ENCODE measurements at regions not wholly inside any gene's neighbourhood (a gene's known extent, or its start where the extent isn't known, plus 50 kb on each side); places are given as distances from the start of the nearest gene placed in this dataset.

- Mint-ChIP-seq H3K4me1 (ENCODE audit: unreplicated experiment) (peaks cover 21% of the 10 kb centered on the region), H3K4me3 (no peak overlapping the region), H3K36me3 (no peaks in the 10 kb centered on the region), H3K27me3 (no peaks in the 10 kb centered on the region), H3K9me3 (no peaks in the 10 kb centered on the region), H3K27ac (no peak overlapping the region)
- TF ChIP-seq CTCF (conservative IDR thresholded peaks at IDR 0.05) = no peak
- no peak for DNase-seq (ENCODE audit: extremely low spot score, unreplicated experiment)
Observed at GRCh38 chr13:90680826-90681225, 666.7 kb upstream of the MIR17HG start.

- Mint-ChIP-seq H3K36me3 (no peaks in the 10 kb centered on the region), H3K4me3 (no peak overlapping the region), H3K9me3 (no peaks in the 10 kb centered on the region), H3K27me3 (no peaks in the 10 kb centered on the region), H3K27ac (no peak overlapping the region), H3K4me1 (ENCODE audit: unreplicated experiment) (peaks cover 10% of the 10 kb centered on the region)
- no peak for DNase-seq (ENCODE audit: extremely low spot score, unreplicated experiment)
- no peak for TF ChIP-seq CTCF (conservative IDR thresholded peaks at IDR 0.05)
Observed at GRCh38 chr13:90683711-90684131, 663.8 kb upstream of the MIR17HG start.

GRCh38 chr13:90686442-90686841 lies 661.0 kb upstream of the MIR17HG start:
- Mint-ChIP-seq H3K27ac (no peak overlapping the region), H3K36me3 (no peaks in the 10 kb centered on the region), H3K9me3 (no peaks in the 10 kb centered on the region), H3K27me3 (no peaks in the 10 kb centered on the region), H3K4me1 (ENCODE audit: unreplicated experiment) (peaks cover 10% of the 10 kb centered on the region), H3K4me3 (no peak overlapping the region)
- no peak for DNase-seq (ENCODE audit: extremely low spot score, unreplicated experiment)
- no peak for TF ChIP-seq CTCF (conservative IDR thresholded peaks at IDR 0.05)

- no peak for DNase-seq (ENCODE audit: extremely low spot score, unreplicated experiment)
- Mint-ChIP-seq H3K4me3 (no peak overlapping the region), H3K9me3 (no peaks in the 10 kb centered on the region), H3K27me3 (no peaks in the 10 kb centered on the region), H3K4me1 (ENCODE audit: unreplicated experiment) (peaks cover 1% of the 10 kb centered on the region), H3K27ac (no peak overlapping the region), H3K36me3 (no peaks in the 10 kb centered on the region)
- no peak for TF ChIP-seq CTCF (conservative IDR thresholded peaks at IDR 0.05)
Observed at GRCh38 chr13:90689111-90689510, 658.4 kb upstream of the MIR17HG start.

GRCh38 chr13:90690458-90691080 lies 656.9 kb upstream of the MIR17HG start:
- no peak overlapping the region for H3K27ac Mint-ChIP-seq
- DNase-seq (ENCODE audit: extremely low spot score, unreplicated experiment) = no peak
- H3K4me1 Mint-ChIP-seq (ENCODE audit: unreplicated experiment) = no peaks in the 10 kb centered on the region
- H3K27me3 Mint-ChIP-seq = no peaks in the 10 kb centered on the region
- no peak overlapping the region for H3K4me3 Mint-ChIP-seq
- peaks cover 5% of the 10 kb centered on the region for H3K36me3 Mint-ChIP-seq
- no peak for TF ChIP-seq CTCF (conservative IDR thresholded peaks at IDR 0.05)
- no peaks in the 10 kb centered on the region for H3K9me3 Mint-ChIP-seq

- no peaks in the 10 kb centered on the region for H3K27me3 Mint-ChIP-seq
- no peak overlapping the region for H3K4me3 Mint-ChIP-seq
- no peak for DNase-seq (ENCODE audit: extremely low spot score, unreplicated experiment)
- TF ChIP-seq CTCF (conservative IDR thresholded peaks at IDR 0.05) = no peak
- H3K27ac Mint-ChIP-seq = no peak overlapping the region
- no peaks in the 10 kb centered on the region for H3K4me1 Mint-ChIP-seq (ENCODE audit: unreplicated experiment)
- H3K9me3 Mint-ChIP-seq = no peaks in the 10 kb centered on the region
- H3K36me3 Mint-ChIP-seq = peaks cover 5% of the 10 kb centered on the region
Observed at GRCh38 chr13:90696254-90696653, 651.2 kb upstream of the MIR17HG start.

Measured in type B pancreatic cell (in vitro differentiated cells).